Cardiac fibroblast (primary cell): ENCODE measurements at regions not wholly inside any gene's neighbourhood (a gene's known extent, or its start where the extent isn't known, plus 50 kb on each side); places are given as distances from the start of the nearest gene placed in this dataset.
"Not testable (repeated sequence)": the region's sequence is repeated elsewhere in the genome, so short reads cannot be mapped to it uniquely, and the experiment has no call there.

ENCODE experiments used
- DNase-seq, 2 donors: peaks; one replicate each; pipeline versions ENCODE4 v3.0.0 to v3.0.0-alpha.2; 2010; ENCODE audit warnings: low read depth in 2 of 2
- H3K4me3 ChIP-seq, 2 donors: replicated peaks in 1 of 2; 1 replicate in 1 of 2; 2 replicates in 1 of 2; pipeline ENCODE4 v1.5.1; 2011; ENCODE audit warnings: low read depth in 2 of 2, low read length in 2 of 2, mild to moderate bottlenecking in 2 of 2, moderate library complexity in 1 of 2
- CTCF ChIP-seq: IDR thresholded peaks from one replicate; pipeline ENCODE4 v1.5.1; 2011; ENCODE audit warnings: low read depth, mild to moderate bottlenecking, low read length, inconsistent platforms

GRCh38 chr15:75779504-75779903 is 63.7 kb upstream of the UBE2Q2 start:
- no peak for DNase-seq
- no peak for TF ChIP-seq CTCF
- no peak overlapping the region for H3K4me3 ChIP-seq

GRCh38 chr15:75776871-75777610 is 64.4 kb upstream of the CSPG4 start:
- DNase-seq: peak; percentile 12 to 66
- not testable (repeated sequence) for H3K4me3 ChIP-seq

GRCh38 chr15:75776065-75776423 is 63.4 kb upstream of the CSPG4 start:
- no peak for TF ChIP-seq CTCF
- DNase-seq: peak; percentile 36 to 45
- H3K4me3 ChIP-seq: no peak overlapping the region

GRCh38 chr15:75775296-75776064 is 62.8 kb upstream of the CSPG4 start:
- no peak for TF ChIP-seq CTCF
- H3K4me3 ChIP-seq: no peak overlapping the region
- DNase-seq: no peak

GRCh38 chr15:75773974-75774373 is 61.3 kb upstream of the CSPG4 start:
- DNase-seq: not testable (repeated sequence)

GRCh38 chr15:75771054-75771453 is 58.4 kb upstream of the CSPG4 start:
- not testable (repeated sequence) for H3K4me3 ChIP-seq, DNase-seq

More at GRCh38 chr15:75773974-75774373, 61.3 kb upstream of the CSPG4 start:
- H3K4me3 ChIP-seq: not testable (repeated sequence)

GRCh38 chr15:75770131-75770530 is 57.5 kb upstream of the CSPG4 start:
- DNase-seq: no peak
- no peak overlapping the region for H3K4me3 ChIP-seq
- TF ChIP-seq CTCF: no peak

GRCh38 chr15:75768526-75768925 is 55.9 kb upstream of the CSPG4 start:
- not testable (repeated sequence) for H3K4me3 ChIP-seq, DNase-seq

GRCh38 chr15:75765551-75766305 is 53.1 kb upstream of the CSPG4 start:
- not testable (repeated sequence) for H3K4me3 ChIP-seq, DNase-seq

GRCh38 chr15:75764845-75765550 is 52.4 kb upstream of the CSPG4 start:
- H3K4me3 ChIP-seq, DNase-seq: not testable (repeated sequence)

GRCh38 chr15:75763635-75764600 is 51.3 kb upstream of the CSPG4 start:
- not testable (repeated sequence) for H3K4me3 ChIP-seq, DNase-seq
